ENCODE measurements at regions not wholly inside any gene's neighbourhood (a gene's known extent, or its start where the extent isn't known, plus 50 kb on each side); places are given as distances from the start of the nearest gene placed in this dataset.

GRCh38 chr5:63687854-63688516 lies 274.3 kb downstream of the HTR1A start:
- TF ChIP-seq CTCF (conservative IDR thresholded peaks at IDR 0.05; ENCODE audit: low read depth, low read length) (no peak), RAD21 (IDR thresholded peaks at IDR 0.05; ENCODE audit: low read length) (no peak), RFX5 (IDR thresholded peaks at IDR 0.05; ENCODE audit: low read depth, low read length) (no peak), POLR2A (IDR thresholded peaks at IDR 0.05; ENCODE audit: low read depth, low read length) (no peak)

Data from IMR-90 (cell line).